B cell (primary cell): ENCODE measurements at regions not wholly inside any gene's neighbourhood (a gene's known extent, or its start where the extent isn't known, plus 50 kb on each side); places are given as distances from the start of the nearest gene placed in this dataset.

Experiments used
- CTCF ChIP-seq: fragments of 200-600 bp; IDR thresholded peaks from one replicate; pipeline ENCODE4 v1.8.0; 2022; ENCODE audit warnings: antibody characterized with exemption, mild to moderate bottlenecking
- EZH2 ChIP-seq: IDR thresholded peaks from 2 replicates; pipeline ENCODE4 v1.6.1; 2012; ENCODE audit warnings: borderline replicate concordance, low read depth, mild to moderate bottlenecking, moderate library complexity, low read length; ENCODE audit not compliant: insufficient read depth, poor library complexity, severe bottlenecking

- TF ChIP-seq CTCF (no peak), EZH2 (no peak)
Measured at GRCh38 chr17:5809056-5809455, 224.7 kb upstream of the NLRP1 start.
